OCI-LY1 (cell line): ENCODE measurements at regions not wholly inside any gene's neighbourhood (a gene's known extent, or its start where the extent isn't known, plus 50 kb on each side); places are given as distances from the start of the nearest gene placed in this dataset.

Experiments used
- H2AFZ ChIP-seq: fragments of 200-600 bp; sonication (generic), shearing (Covaris generic); 2 replicates; pipeline ENCODE4 v1.6.0; 2014; ENCODE audit warnings: antibody characterized with exemption, mild to moderate bottlenecking, low read length
- H3F3A ChIP-seq: fragments of 200-600 bp; sonication (generic), shearing (Covaris generic); 2 replicates; pipeline ENCODE4 v1.6.0; 2014; ENCODE audit warnings: mild to moderate bottlenecking, antibody characterized with exemption, low read length, moderate library complexity; ENCODE audit not compliant: insufficient read depth
- H3K27ac ChIP-seq: fragments of 200-600 bp; sonication (generic); 2 replicates; pipeline ENCODE4 v1.5.1; 2014; ENCODE audit warnings: low read length, mixed run types, mild to moderate bottlenecking, low read depth; ENCODE audit not compliant: poor library complexity, severe bottlenecking
- H3K27me3 ChIP-seq: fragments of 200-600 bp; sonication (generic); 2 replicates; pipeline ENCODE4 v1.6.0; 2014; ENCODE audit warnings: antibody characterized with exemption, mild to moderate bottlenecking, low read length, moderate library complexity; ENCODE audit not compliant: insufficient read depth
- H3K36me3 ChIP-seq: fragments of 200-600 bp; sonication (generic); 2 replicates; pipeline ENCODE4 v1.6.1; 2014; ENCODE audit warnings: mild to moderate bottlenecking, antibody characterized with exemption, low read length, moderate library complexity, mixed read lengths; ENCODE audit not compliant: insufficient read depth
- H3K4me1 ChIP-seq: fragments of 200-600 bp; sonication (generic); 2 replicates; pipeline ENCODE4 v1.5.1; 2014; ENCODE audit warnings: mild to moderate bottlenecking, low read length, moderate library complexity; ENCODE audit not compliant: insufficient read depth, severe bottlenecking
- H3K4me2 ChIP-seq: fragments of 200-600 bp; sonication (generic), shearing (Covaris generic); 2 replicates; pipeline ENCODE4 v1.6.1; 2014; ENCODE audit warnings: low read length
- H3K4me3 ChIP-seq: fragments of 200-600 bp; sonication (generic); 2 replicates; pipeline ENCODE4 v1.5.1; 2014; ENCODE audit warnings: low read length, low read depth, mild to moderate bottlenecking, mixed read lengths; ENCODE audit not compliant: poor library complexity, severe bottlenecking
- H3K79me2 ChIP-seq: fragments of 200-600 bp; shearing (Covaris generic); 2 replicates; pipeline ENCODE4 v1.6.1; 2016; ENCODE audit warnings: mixed run types, low read length, mixed read lengths; ENCODE audit not compliant: insufficient read depth
- H3K9ac ChIP-seq: fragments of 200-600 bp; sonication (generic), shearing (Covaris generic); 2 replicates; pipeline ENCODE4 v1.6.1; 2014; ENCODE audit warnings: mild to moderate bottlenecking, low read length, mixed read lengths
- H3K9me2 ChIP-seq: fragments of 200-600 bp; sonication (generic), shearing (Covaris generic); 2 replicates; pipeline ENCODE4 v1.6.1; 2014; ENCODE audit warnings: low read depth, mild to moderate bottlenecking, low read length, mixed read lengths
- H3K9me3 ChIP-seq: fragments of 200-600 bp; shearing (Covaris generic); 2 replicates; pipeline ENCODE4 v1.6.1; 2014; ENCODE audit warnings: low read length, mixed read lengths
- H4K20me1 ChIP-seq: fragments of 200-600 bp; sonication (generic), shearing (Covaris generic); 2 replicates; pipeline ENCODE4 v1.6.0; 2016; ENCODE audit warnings: mild to moderate bottlenecking, low read length; ENCODE audit not compliant: insufficient read depth
- CTCF ChIP-seq: fragments of 200-600 bp; sonication (generic), shearing (Covaris generic); IDR thresholded peaks from 2 replicates; pipeline ENCODE4 v1.5.1; 2017; ENCODE audit warnings: mild to moderate bottlenecking, antibody characterized with exemption, low read length, moderate library complexity, mixed read lengths
- EZH2 ChIP-seq: fragments of 200-600 bp; sonication (generic), shearing (Covaris generic); IDR thresholded peaks from 2 replicates; pipeline ENCODE4 v1.8.0; 2017; ENCODE audit warnings: borderline replicate concordance, mixed run types, mild to moderate bottlenecking, antibody characterized with exemption, low read length, moderate library complexity, mixed read lengths

GRCh38 chr3:33937628-33938027 lies 139.2 kb downstream of the PDCD6IP start:
- Histone ChIP-seq H3K36me3 (no peaks in the 10 kb centered on the region), H4K20me1 (no peaks in the 10 kb centered on the region), H3K4me2 (no peak overlapping the region), H3K27me3 (no peaks in the 10 kb centered on the region), H3K79me2 (no peaks in the 10 kb centered on the region), H2AFZ (no peak overlapping the region), H3K9ac (no peak overlapping the region), H3K27ac (no peak overlapping the region), H3K4me3 (no peak overlapping the region), H3K4me1 (no peaks in the 10 kb centered on the region), H3K9me3 (no peaks in the 10 kb centered on the region), H3K9me2 (no peaks in the 10 kb centered on the region), H3F3A (no peaks in the 10 kb centered on the region)
- TF ChIP-seq EZH2 (no peak), CTCF (no peak)

GRCh38 chr3:33940149-33940548 lies 141.7 kb downstream of the PDCD6IP start:
- no peak overlapping the region for H3K27ac ChIP-seq
- no peak overlapping the region for H3K4me3 ChIP-seq
- no peak for TF ChIP-seq EZH2
- TF ChIP-seq CTCF, result no peak
- no peaks in the 10 kb centered on the region for H3K36me3 ChIP-seq
- H3K4me1 ChIP-seq, result no peaks in the 10 kb centered on the region
- H3K79me2 ChIP-seq, result no peaks in the 10 kb centered on the region
- H2AFZ ChIP-seq, result no peak overlapping the region
- no peaks in the 10 kb centered on the region for H3K9me2 ChIP-seq
- no peak overlapping the region for H3K9ac ChIP-seq
- no peaks in the 10 kb centered on the region for H4K20me1 ChIP-seq
- H3K9me3 ChIP-seq, result no peaks in the 10 kb centered on the region
- no peaks in the 10 kb centered on the region for H3F3A ChIP-seq
- H3K4me2 ChIP-seq, result no peak overlapping the region
- no peaks in the 10 kb centered on the region for H3K27me3 ChIP-seq

GRCh38 chr3:33940736-33941135 lies 142.3 kb downstream of the PDCD6IP start:
- H3F3A ChIP-seq, result no peaks in the 10 kb centered on the region
- no peaks in the 10 kb centered on the region for H4K20me1 ChIP-seq
- no peaks in the 10 kb centered on the region for H3K9me3 ChIP-seq
- no peaks in the 10 kb centered on the region for H3K36me3 ChIP-seq
- H3K27ac ChIP-seq, result no peak overlapping the region
- no peak overlapping the region for H3K9ac ChIP-seq
- H3K4me3 ChIP-seq, result no peak overlapping the region
- no peaks in the 10 kb centered on the region for H3K4me1 ChIP-seq
- no peaks in the 10 kb centered on the region for H3K9me2 ChIP-seq
- H3K79me2 ChIP-seq, result no peaks in the 10 kb centered on the region
- H3K4me2 ChIP-seq, result no peak overlapping the region
- H3K27me3 ChIP-seq, result no peaks in the 10 kb centered on the region
- no peak for TF ChIP-seq EZH2
- no peak for TF ChIP-seq CTCF
- H2AFZ ChIP-seq, result no peak overlapping the region
